ENCODE measurements at regions not wholly inside any gene's neighbourhood (a gene's known extent, or its start where the extent isn't known, plus 50 kb on each side); places are given as distances from the start of the nearest gene placed in this dataset.

DNA sequence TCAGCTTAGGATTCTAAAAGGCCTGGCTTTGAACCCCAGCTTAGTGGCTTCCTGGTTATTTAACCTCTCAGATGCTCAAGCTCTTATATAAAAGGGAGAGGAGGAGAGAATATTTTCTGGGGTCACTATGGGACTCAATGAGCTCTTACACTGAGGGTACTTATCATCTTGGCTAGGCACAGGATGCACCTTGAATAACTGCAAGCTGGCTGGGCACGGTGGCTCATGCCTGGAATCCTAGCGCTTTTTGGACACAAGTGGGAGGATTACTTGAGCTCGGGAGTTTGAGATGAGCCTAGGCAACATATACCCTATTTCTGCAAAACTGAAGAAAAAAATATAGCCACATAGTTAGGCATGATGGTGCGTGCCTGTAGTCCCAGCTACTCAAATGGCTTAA, 665.3 kb upstream of the RBFOX1 start:
- no peak overlapping the region for H3K4me3 Mint-ChIP-seq
- DNase-seq, result no peak
- ATAC-seq, result no peak
- no peaks in the 10 kb centered on the region for H3K4me1 Mint-ChIP-seq
- no peaks in the 10 kb centered on the region for H3K27me3 Mint-ChIP-seq
- no peaks in the 10 kb centered on the region for H3K9me3 Mint-ChIP-seq
- H3K27ac Mint-ChIP-seq, result no peak overlapping the region

DNA sequence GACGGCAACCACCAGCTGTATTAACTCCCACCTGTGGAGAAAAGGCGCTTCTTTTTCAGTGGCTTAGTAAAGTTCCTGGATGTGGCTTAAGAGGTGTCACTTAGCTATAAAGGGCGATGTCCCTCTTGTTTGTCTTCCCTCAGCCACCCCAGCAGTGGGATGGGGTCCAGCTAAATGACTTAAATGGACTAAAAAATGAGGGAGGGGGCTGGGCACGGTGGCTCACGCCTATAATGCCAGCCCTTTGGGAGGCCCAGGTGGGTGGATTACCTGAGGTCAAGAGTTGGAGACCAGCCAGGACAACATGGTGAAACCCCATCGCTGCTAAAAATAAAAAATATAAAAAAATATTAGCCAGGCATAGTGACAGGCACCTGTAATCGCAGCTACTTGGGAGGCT, 667.5 kb upstream of the RBFOX1 start:
- Mint-ChIP-seq H3K9me3 (no peaks in the 10 kb centered on the region), H3K4me3 (no peak overlapping the region), H3K27ac (no peak overlapping the region), H3K27me3 (no peaks in the 10 kb centered on the region), H3K4me1 (no peaks in the 10 kb centered on the region)
- ATAC-seq, result no peak
- no peak for DNase-seq

DNA sequence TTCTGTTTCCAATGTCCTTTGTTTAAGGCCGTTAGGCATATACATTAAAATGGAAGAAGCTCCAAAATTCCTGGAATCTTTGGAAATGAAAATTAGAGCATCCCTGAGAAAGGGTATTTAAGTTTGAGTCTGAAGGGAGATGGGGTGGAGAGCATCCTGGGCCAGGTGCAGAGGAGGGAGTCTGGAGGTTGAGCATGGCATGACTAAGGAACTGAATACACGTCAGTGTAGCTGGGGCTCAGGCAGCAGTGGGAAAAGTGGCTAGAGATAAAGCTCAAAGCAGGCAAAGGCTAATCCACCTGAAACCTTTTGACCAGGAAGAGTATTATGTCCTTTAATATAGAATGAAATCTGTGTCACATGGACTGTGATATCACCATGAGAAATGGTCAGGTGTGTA, 669.0 kb upstream of the RBFOX1 start:
- H3K4me3 Mint-ChIP-seq, result no peak overlapping the region
- no peak for ATAC-seq

DNA sequence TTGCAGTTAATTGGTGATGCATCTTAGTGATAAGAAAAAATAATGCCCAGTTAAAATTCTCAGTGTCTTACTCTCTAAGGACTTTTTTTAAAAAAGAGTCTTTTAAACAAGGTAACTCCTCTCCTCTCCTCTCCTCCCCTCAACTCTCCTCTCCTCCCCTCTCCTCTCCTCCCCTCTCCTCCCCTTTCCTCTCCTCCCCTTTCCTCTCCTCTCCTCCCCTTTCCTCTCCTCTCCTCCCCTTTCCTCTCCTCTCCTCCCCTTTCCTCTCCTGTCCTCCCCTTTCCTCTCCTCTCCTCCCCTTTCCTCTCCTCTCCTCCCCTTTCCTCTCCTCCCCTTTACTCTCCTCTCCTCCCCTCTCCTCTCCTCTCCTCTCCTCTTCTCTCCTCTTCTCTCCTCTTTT, 675.9 kb upstream of the RBFOX1 start:
- ATAC-seq (no peak), DNase-seq (no peak)
- H3K4me1 Mint-ChIP-seq, result no peaks in the 10 kb centered on the region
- no peaks in the 10 kb centered on the region for H3K27me3 Mint-ChIP-seq
- H3K9me3 Mint-ChIP-seq, result peaks cover 0 to 10% of the 10 kb centered on the region in 2 donors
- H3K27ac Mint-ChIP-seq, result no peak overlapping the region
- no peak overlapping the region for H3K4me3 Mint-ChIP-seq

More for the DNA sequence above, 669.0 kb upstream of the RBFOX1 start:
- Mint-ChIP-seq H3K27me3 (no peaks in the 10 kb centered on the region), H3K9me3 (no peaks in the 10 kb centered on the region), H3K4me1 (no peaks in the 10 kb centered on the region), H3K27ac (no peak overlapping the region)
- DNase-seq, result no peak

DNA sequence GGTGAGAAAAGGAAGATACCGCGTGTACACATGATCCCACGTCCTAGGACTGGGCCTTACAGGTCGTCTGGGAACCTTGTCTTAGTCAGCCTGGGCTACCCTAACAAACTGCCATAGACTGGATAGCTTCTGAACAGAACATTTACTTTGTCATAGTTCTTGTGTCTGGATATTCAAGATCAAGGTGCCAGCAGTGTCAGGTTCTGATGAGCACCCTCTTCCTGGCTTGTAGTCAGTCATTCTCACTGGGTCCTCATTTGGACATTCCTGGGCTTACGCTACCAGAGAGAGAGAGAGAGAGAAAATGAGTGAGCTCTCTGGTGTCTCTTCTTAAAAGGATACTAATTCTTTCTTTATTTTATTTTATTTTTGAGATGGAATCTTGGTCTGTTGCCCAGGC, 685.8 kb upstream of the RBFOX1 start:
- Mint-ChIP-seq H3K27me3 (peaks cover 13% of the 10 kb centered on the region), H3K4me3 (no peak overlapping the region), H3K9me3 (no peaks in the 10 kb centered on the region), H3K27ac (no peak overlapping the region), H3K4me1 (no peaks in the 10 kb centered on the region)
- DNase-seq (no peak), ATAC-seq (no peak)

DNA sequence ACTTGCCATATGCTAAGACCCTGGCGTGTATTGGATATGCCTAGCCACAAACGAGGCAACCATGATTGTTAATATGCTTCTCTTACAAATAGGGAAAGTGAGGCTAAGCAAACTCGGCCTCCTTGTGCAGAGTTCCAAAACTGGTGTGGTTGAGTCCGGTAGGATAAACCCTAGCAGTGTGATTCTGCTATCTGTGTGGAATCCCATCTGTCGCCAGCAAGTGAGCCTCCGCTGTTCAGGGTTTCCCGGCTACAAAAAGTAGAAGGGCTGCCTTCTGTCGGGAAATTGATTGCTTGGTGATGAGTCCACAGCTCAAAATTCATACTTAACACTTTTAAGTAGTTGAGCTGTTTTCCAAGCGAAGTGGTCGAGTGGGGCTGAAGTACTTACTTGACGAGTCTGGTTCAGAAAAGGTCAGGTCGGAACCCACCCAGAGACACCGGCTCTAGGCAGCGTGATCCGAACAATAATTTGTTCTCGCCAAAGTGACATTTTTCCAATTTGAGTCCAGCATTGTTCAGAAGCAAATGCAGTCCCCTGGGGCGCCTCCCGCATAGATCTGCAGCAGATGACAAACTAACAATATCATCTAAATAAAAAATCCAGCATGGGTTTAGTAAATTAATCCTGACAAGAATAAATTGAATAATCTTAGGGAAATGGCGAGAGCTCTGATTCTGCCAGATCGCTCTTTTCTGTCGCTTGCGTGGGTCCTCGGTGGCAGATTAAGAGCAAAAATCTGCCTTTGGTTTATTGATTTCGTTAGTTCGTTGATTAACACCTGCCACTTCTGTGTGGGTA, 686.7 kb upstream of the RBFOX1 start:
- Mint-ChIP-seq H3K4me3 (no peak overlapping the region), H3K9me3 (no peaks in the 10 kb centered on the region), H3K4me1 (no peaks in the 10 kb centered on the region), H3K27me3 (peaks cover 16% of the 10 kb centered on the region), H3K27ac (no peak overlapping the region)
- ATAC-seq (no peak), DNase-seq (no peak)

DNA sequence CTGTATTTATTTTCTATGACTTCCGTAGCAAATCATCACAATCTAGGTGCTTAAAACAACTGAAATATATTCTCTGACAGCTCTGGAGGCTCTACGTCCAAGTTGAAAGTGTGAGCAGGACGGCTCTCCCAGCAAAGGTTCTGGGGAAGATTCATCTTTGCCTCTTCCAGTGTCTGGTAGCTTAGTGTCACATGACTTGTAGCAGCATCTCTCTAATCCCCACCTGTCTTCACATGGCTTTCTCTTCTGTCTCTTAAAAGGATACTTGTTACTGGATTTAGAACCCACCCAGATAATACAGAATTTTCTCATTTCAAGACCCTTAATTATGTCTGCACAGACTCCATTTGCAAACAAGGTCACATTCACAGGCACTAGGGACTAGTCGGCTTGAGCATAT, 687.7 kb upstream of the RBFOX1 start:
- H3K27ac Mint-ChIP-seq, result no peak overlapping the region
- peaks cover 16% of the 10 kb centered on the region for H3K27me3 Mint-ChIP-seq
- no peaks in the 10 kb centered on the region for H3K9me3 Mint-ChIP-seq
- ATAC-seq (no peak), DNase-seq (no peak)
- no peaks in the 10 kb centered on the region for H3K4me1 Mint-ChIP-seq
- no peak overlapping the region for H3K4me3 Mint-ChIP-seq

DNA sequence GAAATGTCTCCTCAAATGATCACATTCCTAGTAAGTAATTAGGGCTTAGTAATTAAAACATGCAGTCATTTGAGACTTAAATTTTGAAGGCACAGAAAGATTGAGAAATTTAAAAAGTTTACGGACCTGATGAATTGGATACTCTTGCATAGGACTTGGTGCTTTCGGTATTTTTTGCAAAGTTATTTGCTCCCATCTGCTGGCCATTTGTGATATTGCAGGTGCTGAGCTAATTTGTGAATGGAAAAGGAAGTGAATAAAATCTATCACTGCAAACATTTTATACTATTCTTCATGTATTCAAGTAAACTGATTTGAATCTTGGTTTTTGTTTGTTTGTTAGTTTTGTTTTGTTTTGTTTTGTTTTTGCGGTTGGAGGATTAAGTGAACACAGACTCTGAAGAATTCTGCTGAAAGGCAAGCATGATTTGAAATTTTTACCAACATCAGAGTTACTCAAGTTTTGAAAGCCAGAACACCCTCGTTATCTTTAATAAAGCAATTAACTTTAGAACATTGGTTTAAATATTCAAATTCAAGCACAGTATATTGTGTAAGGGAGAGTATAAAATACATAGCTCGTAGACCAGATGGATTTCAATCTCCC, 689.5 kb upstream of the RBFOX1 start:
- no peak overlapping the region for H3K4me3 Mint-ChIP-seq
- H3K9me3 Mint-ChIP-seq, result no peaks in the 10 kb centered on the region
- peaks cover 16% of the 10 kb centered on the region for H3K27me3 Mint-ChIP-seq
- no peak for ATAC-seq
- peak; percentile 32 to 41 for DNase-seq
- no peaks in the 10 kb centered on the region for H3K4me1 Mint-ChIP-seq
- H3K27ac Mint-ChIP-seq, result no peak overlapping the region

DNA sequence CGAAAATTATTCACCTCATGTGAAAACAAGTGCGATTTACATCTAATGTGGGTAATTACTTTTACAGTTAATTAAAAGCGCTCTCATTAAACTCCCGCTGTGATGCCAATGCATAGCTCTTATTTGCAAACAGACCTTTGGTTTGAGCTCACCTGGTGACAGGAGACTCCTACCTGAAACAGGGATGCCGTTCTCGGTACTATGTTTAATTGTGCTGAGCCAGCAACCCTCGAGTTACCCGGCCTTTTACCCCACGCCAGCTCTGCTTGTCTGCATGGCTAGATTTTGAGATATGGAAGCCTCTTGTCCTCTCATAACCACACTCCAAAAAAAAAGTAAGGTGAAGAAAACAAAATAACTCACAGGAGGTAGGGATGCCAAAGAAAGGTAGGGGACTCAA, 690.4 kb upstream of the RBFOX1 start:
- no peaks in the 10 kb centered on the region for H3K4me1 Mint-ChIP-seq
- no peak for ATAC-seq
- no peak overlapping the region for H3K4me3 Mint-ChIP-seq
- H3K9me3 Mint-ChIP-seq, result no peaks in the 10 kb centered on the region
- no peak overlapping the region for H3K27ac Mint-ChIP-seq
- H3K27me3 Mint-ChIP-seq, result peaks cover 16% of the 10 kb centered on the region
- no peak for DNase-seq

DNA sequence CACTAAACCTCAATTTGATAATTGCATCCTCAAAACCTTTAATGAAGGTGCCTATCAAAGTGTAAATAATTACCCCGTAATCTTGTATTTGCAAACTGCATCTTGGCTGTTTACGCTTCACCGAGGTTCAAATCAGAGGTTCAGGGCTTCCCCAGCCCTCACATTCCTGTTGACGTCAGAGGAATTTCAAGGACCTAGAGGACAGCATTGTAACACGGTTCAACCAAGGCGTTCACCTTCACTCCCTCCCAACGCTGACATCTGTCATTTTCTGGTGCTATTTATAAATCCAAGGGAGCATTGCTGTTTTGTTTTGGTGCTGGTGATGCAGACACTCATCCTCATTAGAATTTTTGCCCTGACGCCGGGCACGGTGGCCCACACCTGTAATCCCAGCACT, 691.6 kb upstream of the RBFOX1 start:
- Mint-ChIP-seq H3K4me3 (no peak overlapping the region), H3K4me1 (no peaks in the 10 kb centered on the region), H3K27me3 (peaks cover 16% of the 10 kb centered on the region), H3K9me3 (no peaks in the 10 kb centered on the region), H3K27ac (no peak overlapping the region)
- ATAC-seq (no peak), DNase-seq (no peak)

DNA sequence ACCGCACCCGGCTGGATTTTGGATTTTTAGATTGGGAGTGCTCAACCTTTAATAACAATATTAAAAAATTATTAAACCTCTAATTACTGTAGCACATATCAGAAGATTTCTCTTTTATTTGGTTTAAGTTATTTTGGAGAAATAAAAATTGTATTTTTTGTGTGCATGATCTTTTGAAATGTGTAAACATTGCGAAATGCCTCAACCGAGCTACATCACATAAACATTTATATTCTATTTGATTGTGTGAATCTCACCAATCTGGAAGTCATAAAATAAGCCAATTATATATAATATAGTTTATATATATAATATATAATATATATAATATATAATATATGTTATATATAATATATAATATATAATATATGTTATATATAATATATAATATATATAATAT, 696.2 kb upstream of the RBFOX1 start:
- Mint-ChIP-seq H3K9me3 (no peaks in the 10 kb centered on the region), H3K4me3 (no peak overlapping the region), H3K27me3 (no peaks in the 10 kb centered on the region), H3K4me1 (no peaks in the 10 kb centered on the region), H3K27ac (no peak overlapping the region)
- DNase-seq (no peak), ATAC-seq (no peak)

DNA sequence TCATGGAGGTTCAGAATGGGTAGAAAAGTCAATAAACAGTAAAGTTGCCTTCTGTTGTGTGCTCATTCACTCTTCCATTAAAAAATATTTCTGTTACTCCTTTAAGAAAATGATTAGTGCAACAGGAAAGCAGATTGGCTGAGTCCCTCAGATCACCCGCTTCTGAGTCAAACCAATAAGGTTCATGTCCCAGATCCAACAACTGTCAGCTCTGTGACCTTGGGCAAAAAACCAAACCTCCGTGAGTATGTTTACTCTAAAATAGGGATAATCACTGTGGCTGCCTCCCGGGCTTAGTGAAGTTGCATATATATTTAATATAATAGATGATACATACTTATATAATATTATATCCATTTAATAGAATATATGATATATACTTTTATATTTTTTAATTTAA, 698.5 kb upstream of the RBFOX1 start:
- H3K4me3 Mint-ChIP-seq, result no peak overlapping the region
- no peaks in the 10 kb centered on the region for H3K27me3 Mint-ChIP-seq
- no peak for ATAC-seq
- no peak overlapping the region for H3K27ac Mint-ChIP-seq
- H3K9me3 Mint-ChIP-seq, result no peaks in the 10 kb centered on the region
- DNase-seq, result no peak
- no peaks in the 10 kb centered on the region for H3K4me1 Mint-ChIP-seq

DNA sequence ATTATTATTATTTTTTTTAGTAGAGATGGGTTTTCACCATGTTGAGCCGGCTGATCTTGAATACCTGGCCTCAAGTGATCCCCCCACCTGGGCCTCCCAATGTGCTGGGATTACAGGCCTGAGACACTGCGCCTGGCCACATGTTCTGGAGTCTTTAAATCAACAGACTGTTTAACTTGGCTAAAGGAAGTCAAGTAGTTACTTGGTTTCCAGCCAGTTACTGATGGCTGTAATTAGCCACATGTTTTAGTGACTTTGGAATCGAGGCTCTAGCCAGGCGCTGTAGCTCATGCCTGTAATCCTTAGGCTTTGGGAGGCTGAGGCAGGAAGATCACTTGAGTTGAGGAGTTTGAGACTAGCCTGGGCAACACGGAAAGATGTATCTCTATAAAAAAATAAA, 699.2 kb upstream of the RBFOX1 start:
- Mint-ChIP-seq H3K27ac (no peak overlapping the region), H3K4me1 (no peaks in the 10 kb centered on the region), H3K4me3 (no peak overlapping the region), H3K27me3 (no peaks in the 10 kb centered on the region), H3K9me3 (no peaks in the 10 kb centered on the region)
- ATAC-seq (no peak), DNase-seq (no peak)

DNA sequence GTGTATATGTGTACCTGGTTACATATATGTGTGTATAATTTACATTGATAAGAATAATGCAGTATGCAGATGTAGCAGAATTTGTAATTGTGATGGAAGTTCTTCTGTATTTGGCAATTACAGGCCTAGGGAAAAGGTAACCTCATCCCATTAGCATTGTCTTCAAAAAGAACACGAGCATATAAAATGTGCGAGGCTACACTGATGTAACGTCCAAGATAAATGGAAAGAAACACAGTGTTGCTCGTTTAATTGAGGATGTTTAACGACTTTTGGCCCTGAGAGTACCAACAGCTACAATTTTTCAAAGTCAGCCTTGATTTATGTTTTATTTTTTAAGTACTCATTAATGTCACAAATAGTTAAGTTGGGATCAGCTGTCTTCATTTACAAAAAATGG, 703.5 kb upstream of the RBFOX1 start:
- DNase-seq (no peak), ATAC-seq (no peak)

DNA sequence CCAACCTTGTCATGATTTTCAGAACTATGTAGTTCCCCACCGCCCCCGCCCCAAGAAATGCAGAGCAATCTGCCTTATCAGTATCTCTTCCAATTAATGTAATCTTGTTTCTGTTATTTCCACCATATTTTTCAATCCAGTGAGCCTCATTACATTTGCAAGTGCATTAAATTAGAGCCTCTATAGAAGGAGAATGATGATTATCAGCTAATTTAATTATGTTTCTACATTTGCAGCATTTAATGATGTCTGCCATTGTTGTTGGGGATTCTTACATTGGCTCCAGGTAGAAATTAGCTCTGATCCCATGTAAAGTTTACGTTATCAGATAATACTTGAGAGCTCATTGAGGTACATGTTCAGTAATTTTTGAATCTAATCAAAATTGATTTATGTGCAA, 707.0 kb upstream of the RBFOX1 start:
- DNase-seq (no peak), ATAC-seq (no peak)
- H3K27me3 Mint-ChIP-seq, result no peaks in the 10 kb centered on the region
- no peak overlapping the region for H3K4me3 Mint-ChIP-seq
- peaks cover 4 to 15% of the 10 kb centered on the region in 2 donors for H3K9me3 Mint-ChIP-seq
- no peaks in the 10 kb centered on the region for H3K4me1 Mint-ChIP-seq
- H3K27ac Mint-ChIP-seq, result no peak overlapping the region

More for the DNA sequence above, 703.5 kb upstream of the RBFOX1 start:
- no peaks in the 10 kb centered on the region for H3K27me3 Mint-ChIP-seq
- H3K9me3 Mint-ChIP-seq, result peaks cover 0 to 4% of the 10 kb centered on the region in 2 donors
- H3K4me3 Mint-ChIP-seq, result no peak overlapping the region
- H3K27ac Mint-ChIP-seq, result no peak overlapping the region
- H3K4me1 Mint-ChIP-seq, result no peaks in the 10 kb centered on the region

DNA sequence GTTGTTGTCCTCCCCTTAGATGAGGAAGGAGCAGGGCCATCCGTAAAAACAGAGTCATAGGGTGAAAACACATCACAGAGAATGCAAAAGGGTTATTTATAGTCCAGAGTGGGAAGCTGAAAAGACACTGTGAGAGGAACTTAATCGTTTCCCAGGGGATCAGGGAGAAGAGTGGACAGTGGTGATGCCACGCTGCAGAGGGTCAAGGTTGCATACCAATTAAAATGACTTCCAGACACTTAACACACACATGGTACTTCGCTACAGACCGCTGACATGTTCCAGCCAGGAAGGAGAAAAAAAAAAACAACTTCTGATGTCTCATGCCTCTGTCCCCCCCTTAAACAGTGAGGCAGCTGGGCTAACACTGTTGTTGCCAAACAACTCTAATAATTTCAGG, 713.8 kb upstream of the RBFOX1 start:
- H3K27ac Mint-ChIP-seq, result no peak overlapping the region
- DNase-seq (no peak), ATAC-seq (no peak)
- H3K4me1 Mint-ChIP-seq, result no peaks in the 10 kb centered on the region
- no peaks in the 10 kb centered on the region for H3K27me3 Mint-ChIP-seq
- no peak overlapping the region for H3K4me3 Mint-ChIP-seq
- H3K9me3 Mint-ChIP-seq, result peaks cover 16 to 32% of the 10 kb centered on the region in 2 donors

DNA sequence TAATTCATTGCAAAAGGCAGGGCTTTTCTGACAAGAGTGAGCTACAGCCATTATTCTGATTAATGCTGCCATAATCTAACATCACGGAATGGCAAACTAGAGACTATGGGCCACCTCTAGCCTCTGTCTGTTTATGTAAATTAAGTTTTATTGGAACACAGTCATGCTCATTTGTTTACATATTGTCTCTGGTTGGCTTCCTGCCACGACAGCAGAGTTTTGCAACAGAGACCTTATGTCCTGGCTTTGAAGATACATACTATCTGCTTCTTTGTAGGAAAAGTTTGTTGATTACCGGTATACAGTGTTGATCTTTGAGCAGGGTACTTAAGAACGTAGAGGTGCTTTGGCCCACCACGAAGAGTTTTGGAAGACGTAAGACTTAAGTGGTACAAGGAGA, 715.9 kb upstream of the RBFOX1 start:
- Mint-ChIP-seq H3K4me3 (no peak overlapping the region), H3K9me3 (peaks cover 12 to 35% of the 10 kb centered on the region in 2 donors), H3K4me1 (no peaks in the 10 kb centered on the region), H3K27ac (no peak overlapping the region), H3K27me3 (no peaks in the 10 kb centered on the region)
- ATAC-seq (no peak), DNase-seq (no peak)
